Cerebellar nuclear complex (tissue), 1 donor: ENCODE measurements at regions not wholly inside any gene's neighbourhood (a gene's known extent, or its start where the extent isn't known, plus 50 kb on each side); places are given as distances from the start of the nearest gene placed in this dataset.
"Not testable (repeated sequence)": the region's sequence is repeated elsewhere in the genome, so short reads cannot be mapped to it uniquely, and the experiment has no call there.

ENCODE experiments used
- DNase-seq, 2 experiments: peaks; one replicate each; lab custom pipeline; 2025; lab: John Stamatoyannopoulos, UW

GRCh38 chr14:106480287-106480686, 953.9 kb downstream of the TMEM121 start:
- DNase-seq = not testable (repeated sequence)

- not testable (repeated sequence) for DNase-seq
Measured at GRCh38 chr14:106482213-106482612, 955.8 kb downstream of the TMEM121 start.

- DNase-seq = no peak
Measured at GRCh38 chr14:106487600-106487999, 961.2 kb downstream of the TMEM121 start.

GRCh38 chr14:106488291-106488690, 961.9 kb downstream of the TMEM121 start:
- no peak for DNase-seq

GRCh38 chr14:106489112-106489881, 962.9 kb downstream of the TMEM121 start:
- DNase-seq = no peak

DNA sequence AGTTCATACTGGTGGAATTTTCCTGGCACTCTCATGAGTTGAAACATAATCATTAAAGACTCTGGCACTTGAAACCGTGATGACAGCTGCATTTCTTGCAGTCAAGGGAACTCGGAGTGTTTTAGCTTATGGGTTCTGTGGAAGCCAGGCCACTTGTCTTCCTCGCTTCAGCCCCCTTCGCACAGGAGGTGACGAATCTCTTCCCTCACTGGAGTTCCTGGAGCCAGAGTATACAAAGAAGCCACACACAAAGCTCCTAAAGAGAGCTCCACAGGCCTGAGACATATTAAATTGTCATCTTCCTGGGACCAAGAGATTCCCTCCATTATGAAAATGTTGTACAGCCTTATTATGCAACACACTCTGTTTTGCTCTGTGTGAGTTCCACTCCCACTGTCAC, 964.1 kb downstream of the TMEM121 start:
- DNase-seq = no peak

DNA sequence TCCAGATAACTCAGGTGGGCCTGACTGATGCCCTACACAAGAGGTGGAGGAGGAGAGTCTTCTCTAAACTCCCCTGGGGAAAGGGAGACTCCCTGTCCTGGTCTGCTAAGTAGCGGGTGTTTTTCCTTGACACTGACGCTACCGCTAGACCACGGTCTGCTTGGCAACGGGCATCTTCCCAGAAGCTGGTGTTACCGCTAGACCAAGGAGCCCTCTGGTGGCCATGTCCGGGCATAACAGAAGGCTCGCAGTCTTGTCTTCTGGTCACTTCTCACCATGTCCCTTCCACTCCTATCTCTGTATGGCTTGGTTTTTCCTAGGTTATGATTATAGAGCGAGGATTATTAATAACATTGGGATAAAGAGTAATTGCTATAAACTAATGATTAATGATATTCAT, 965.5 kb downstream of the TMEM121 start:
- DNase-seq = no peak

DNA sequence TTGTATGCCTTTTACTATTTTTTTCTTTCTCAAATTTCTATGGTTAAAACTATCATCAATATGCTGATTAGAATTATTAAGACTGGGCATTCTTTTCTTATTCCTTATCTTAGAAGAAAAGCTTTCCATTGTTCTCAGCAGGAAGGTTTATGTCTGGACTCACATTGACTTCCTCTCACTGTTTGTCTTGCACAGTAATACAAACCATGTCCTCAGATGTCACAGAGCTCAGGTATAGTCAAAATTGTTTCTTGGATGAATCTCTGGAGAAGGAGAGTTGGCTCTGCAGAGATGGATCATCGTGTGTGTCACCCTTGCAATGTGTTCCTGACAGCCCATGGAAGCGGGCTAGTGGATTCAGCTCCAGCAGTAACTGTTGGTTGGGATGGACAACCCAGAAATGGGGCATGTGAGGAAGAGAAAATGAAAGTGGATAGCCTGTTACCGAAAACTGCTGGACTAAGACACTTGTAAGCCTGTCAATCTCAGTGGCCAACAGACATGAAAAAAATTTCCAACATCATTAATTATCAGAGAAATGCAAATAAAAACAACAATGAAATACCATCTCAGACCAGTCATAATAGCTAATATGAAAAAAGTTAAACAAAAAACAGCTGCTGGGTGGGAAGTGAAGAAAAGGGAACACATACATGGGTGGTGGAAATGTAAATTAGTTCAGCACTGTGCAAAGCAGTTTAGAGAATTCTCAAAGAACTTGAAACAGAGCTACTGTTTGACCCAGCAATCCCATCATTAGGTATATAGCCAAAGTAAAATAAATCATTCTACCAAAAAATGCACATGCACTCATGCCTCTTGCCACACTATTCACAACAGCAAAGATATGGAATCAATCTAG, 967.8 kb downstream of the TMEM121 start:
- no peak for DNase-seq

DNA sequence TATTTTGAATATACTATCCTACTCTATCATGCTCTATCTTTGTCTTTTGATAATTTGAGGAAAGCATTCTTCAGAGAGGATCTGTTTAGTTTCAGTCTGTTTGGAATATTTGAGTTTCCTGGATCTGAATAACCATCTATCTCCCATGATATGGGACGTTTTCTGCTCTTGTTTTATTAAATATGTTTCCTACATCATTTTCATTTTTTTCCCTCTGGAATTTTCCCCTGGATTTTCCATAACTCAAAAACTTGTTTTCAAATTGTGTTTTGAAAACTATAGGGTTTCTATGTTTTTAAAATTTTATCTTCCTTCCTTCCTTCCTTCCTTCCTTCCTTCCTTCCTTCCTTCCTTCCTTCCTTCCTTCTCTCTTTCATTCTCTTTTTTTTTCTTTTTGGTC, 974.2 kb downstream of the TMEM121 start:
- DNase-seq = no peak

DNA sequence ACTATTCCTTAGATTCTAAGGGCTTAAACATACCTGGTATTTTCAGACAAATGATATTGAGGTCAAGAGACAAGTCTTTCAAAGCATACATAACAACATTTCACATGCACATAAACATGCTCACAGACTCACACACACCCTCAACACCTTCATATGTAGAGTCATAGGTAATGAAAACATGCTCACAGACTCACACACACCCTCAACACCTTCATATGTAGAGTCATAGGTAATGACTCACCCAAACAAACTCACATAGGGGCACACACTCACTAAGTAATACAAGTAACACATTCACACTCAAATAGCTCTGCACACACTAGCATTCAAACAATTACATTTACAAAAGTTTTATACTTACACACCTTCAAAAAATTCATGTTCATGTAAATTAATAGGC, 975.5 kb downstream of the TMEM121 start:
- DNase-seq = no peak

GRCh38 chr14:106505366-106505765, 979.0 kb downstream of the TMEM121 start:
- DNase-seq = no peak

- no peak for DNase-seq
Measured at GRCh38 chr14:106506881-106507305, 980.5 kb downstream of the TMEM121 start.

- DNase-seq = no peak
Measured at GRCh38 chr14:106507354-106507753, 981.0 kb downstream of the TMEM121 start.

- no peak for DNase-seq
Measured at GRCh38 chr14:106508216-106508615, 981.8 kb downstream of the TMEM121 start.

DNA sequence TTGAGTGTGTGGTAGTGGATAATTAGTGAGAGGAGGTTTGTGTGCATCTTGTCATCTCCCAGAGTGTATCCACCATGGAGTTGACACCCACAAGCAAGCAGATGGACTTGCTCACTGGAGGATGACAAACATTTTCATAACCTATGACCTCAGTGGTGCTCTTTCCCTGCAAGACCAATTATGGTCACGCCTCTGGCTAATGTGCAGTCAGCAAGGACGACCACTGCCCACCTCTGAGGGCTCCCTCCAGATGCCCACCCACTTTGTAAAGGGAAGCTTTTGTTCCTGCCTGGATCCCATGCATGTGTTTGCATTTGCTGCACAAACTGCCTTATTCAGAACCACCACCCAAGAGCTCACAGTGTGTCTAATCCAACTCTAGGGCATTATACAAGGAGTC, 982.8 kb downstream of the TMEM121 start:
- DNase-seq = no peak

DNA sequence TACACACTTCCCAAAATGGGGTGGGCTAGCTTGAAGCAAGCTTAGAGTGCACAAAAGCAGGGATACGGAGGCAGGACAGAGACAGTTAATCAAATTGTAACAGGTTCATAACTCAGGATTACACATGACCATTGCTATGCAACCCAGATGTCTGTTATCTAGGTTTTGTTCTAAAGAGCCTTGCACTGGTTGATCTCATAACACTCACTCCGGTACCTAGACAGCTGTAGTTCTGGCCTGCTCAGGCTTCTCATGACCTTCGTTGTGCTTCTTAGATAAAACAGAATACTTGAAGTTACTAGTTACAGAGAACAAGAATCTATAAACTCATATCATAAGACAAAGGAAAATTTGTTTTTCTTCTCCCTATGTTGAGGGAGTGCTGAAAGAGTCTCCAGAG, 983.4 kb downstream of the TMEM121 start:
- no peak for DNase-seq

DNA sequence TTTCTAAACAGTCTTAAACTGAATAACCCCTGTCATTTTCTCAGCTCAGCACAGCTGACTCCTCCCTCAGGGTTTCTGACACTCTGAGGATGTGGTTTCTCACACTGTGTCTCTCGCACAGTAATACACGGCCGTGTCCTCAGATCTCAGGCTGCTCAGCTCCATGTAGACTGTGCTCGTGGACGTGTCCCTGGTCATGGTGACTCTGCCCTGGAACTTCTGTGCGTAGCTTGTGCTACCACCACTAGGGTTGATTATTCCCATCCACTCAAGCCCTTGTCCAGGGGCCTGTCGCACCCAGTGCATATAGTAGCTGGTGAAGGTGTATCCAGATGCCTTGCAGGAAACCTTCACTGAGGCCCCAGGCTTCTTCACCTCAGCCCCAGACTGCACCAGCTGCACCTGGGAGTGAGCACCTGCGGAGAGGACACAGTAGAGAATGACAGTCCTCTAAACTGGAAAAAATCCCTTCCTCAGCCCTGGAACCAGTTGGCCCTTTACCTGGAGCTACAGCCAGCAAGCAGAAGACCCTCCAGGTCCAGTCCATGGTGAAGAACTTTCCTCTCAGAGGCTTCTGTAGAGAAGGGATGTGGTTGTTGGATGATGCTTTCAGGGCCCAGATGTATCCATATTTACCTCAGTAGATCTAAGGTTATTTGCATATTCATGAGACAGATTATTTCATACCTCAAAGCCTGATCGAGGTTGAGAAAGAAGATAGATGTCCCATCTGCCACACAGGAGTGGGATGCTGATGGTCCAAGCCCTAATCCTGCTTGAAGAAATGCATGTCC, 984.8 kb downstream of the TMEM121 start:
- no peak for DNase-seq

- DNase-seq = no peak
Measured at GRCh38 chr14:106511800-106512198, 985.4 kb downstream of the TMEM121 start.

- DNase-seq = no peak
Measured at GRCh38 chr14:106513302-106513701, 986.9 kb downstream of the TMEM121 start.

DNA sequence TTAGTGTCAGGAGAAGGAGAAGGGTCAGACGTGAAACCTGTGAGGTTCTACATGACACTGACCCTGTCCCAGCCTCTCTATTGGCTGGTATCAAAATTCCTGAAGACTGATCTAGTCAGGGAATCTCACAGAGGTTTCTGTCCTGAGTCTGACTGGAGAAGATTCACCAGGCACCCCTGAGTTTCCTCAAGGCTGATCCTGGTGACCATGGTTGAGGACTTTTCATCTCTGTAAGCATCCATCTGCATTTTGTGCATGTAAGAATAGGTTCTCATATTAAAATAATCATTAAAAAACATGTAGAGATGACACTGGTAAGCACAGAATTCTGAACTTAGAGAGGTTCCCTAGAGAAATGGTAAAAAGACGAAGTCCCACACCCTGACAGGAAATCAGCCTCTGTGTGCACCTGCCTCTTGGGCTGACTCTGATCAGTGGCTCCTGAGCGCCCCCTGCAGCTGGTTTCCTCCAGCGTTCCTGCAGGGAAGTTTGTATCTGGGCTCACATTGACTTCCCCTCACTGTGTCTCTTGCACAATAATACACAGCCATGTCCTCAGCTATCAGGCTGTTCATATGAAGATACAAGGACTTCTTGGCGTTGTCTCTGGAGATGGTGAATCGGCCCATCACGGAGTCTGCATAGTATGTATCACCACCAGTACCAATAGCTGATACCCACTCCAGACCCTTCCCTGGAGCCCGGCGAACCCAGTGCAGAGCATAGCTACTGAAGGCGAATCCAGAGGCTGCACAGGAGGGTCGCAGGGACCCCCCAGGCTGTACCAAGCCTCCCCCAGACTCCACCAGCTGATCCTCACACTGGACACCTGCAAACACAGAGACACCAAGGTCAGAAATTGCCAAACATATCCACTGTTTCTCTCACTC, 991.9 kb downstream of the TMEM121 start:
- no peak for DNase-seq

DNA sequence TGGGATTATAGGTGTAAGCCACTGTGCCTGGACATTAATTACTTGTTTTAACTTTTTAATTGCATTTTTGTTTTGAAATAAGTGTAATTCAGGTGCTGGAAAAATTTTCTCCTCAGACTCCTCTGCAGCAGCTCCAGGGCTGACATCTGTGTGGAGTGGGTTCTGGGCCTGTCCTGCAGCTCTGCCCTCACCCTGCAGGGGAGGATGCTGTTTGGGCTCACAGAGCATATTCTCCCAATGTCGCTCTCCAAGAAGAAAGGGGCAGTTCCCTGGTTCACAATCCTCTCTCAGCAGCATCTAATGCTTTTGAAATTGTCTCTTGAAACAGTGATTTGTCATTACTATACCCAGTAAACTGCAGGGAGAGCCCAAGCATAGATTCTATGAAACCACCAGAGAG, 995.7 kb downstream of the TMEM121 start:
- not testable (repeated sequence) for DNase-seq
